Lower lobe of right lung (tissue), 2 donors: ENCODE measurements at regions not wholly inside any gene's neighbourhood (a gene's known extent, or its start where the extent isn't known, plus 50 kb on each side); places are given as distances from the start of the nearest gene placed in this dataset.

Source experiments
- ATAC-seq, 2 donors: fragments of 200-7000 bp; cut with Tn5 transposase; one replicate each; pipeline ENCODE4 v1.9.1; 2020 to 2022; ENCODE audit warnings: mild to moderate bottlenecking in 2 of 2, moderate library complexity in 2 of 2
- DNase-seq: peaks from one replicate; pipeline ENCODE4 v3.0.0-alpha.2; 2020
- H3K27ac ChIP-seq: fragments of 200-600 bp; one replicate; pipeline ENCODE4 v1.8.0; 2022
- H3K27me3 ChIP-seq: fragments of 200-600 bp; one replicate; pipeline ENCODE4 v1.8.0; 2022; ENCODE audit warnings: low read depth
- H3K36me3 ChIP-seq: fragments of 200-600 bp; one replicate; pipeline ENCODE4 v1.8.0; 2022; ENCODE audit warnings: mild to moderate bottlenecking
- H3K4me1 ChIP-seq: fragments of 200-600 bp; one replicate; pipeline ENCODE4 v1.8.0; 2022
- H3K4me3 ChIP-seq: fragments of 200-600 bp; one replicate; pipeline ENCODE4 v1.8.0; 2022; ENCODE audit warnings: mild to moderate bottlenecking
- H3K9me3 ChIP-seq: fragments of 200-600 bp; one replicate; pipeline ENCODE4 v1.8.0; 2022
- intact Hi-C: fragments of 100-400 bp; cut with DNase I; formaldehyde crosslinking; loops from one replicate; pipeline ENCODE4 v1.11.0; 2022
- TF ChIP-seq, protein P1 (sequence below): fragments of 200-600 bp; IDR thresholded peaks from one replicate; pipeline ENCODE4 v1.8.0; 2022; ENCODE audit warnings: antibody characterized with exemption, mild to moderate bottlenecking
- donor health status: DM: no; HTN: yes; CAD: no; lungs with severe emphysema.

- intact Hi-C loops: no loop called here
- Histone ChIP-seq H3K4me1 (no peaks in the 10 kb centered on the region), H3K27me3 (no peaks in the 10 kb centered on the region), H3K27ac (no peak overlapping the region), H3K9me3 (no peaks in the 10 kb centered on the region), H3K4me3 (no peak overlapping the region), H3K36me3 (no peaks in the 10 kb centered on the region)
- TF ChIP-seq, protein P1, sequence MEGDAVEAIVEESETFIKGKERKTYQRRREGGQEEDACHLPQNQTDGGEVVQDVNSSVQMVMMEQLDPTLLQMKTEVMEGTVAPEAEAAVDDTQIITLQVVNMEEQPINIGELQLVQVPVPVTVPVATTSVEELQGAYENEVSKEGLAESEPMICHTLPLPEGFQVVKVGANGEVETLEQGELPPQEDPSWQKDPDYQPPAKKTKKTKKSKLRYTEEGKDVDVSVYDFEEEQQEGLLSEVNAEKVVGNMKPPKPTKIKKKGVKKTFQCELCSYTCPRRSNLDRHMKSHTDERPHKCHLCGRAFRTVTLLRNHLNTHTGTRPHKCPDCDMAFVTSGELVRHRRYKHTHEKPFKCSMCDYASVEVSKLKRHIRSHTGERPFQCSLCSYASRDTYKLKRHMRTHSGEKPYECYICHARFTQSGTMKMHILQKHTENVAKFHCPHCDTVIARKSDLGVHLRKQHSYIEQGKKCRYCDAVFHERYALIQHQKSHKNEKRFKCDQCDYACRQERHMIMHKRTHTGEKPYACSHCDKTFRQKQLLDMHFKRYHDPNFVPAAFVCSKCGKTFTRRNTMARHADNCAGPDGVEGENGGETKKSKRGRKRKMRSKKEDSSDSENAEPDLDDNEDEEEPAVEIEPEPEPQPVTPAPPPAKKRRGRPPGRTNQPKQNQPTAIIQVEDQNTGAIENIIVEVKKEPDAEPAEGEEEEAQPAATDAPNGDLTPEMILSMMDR: no peak
- no peak for DNase-seq
- ATAC-seq: no peak
Observed at GRCh38 chrX:14476205-14476604, 53.1 kb upstream of the GLRA2 start.

DNA sequence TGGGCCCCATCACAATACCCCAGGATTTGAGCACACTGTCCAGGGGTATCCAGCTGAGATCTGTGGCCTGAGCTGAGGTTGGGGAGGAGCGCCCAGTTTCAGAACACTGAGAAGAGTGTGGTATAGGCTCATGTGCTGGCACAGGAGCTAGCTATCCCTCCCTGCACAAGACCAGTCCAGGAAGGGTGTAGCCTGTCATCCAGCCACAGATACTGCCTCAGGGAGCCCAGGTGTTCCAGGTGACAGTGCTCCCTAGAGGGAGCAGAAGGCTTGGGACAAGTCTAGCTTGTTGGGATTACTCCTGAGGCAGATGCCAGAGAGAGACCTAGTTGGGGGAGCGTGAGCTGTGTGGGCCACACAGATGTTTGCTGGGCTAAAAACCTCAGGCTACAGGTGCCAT, 79.6 kb upstream of the GLRA2 start:
- TF ChIP-seq, protein P1: no peak
- intact Hi-C loops: no loop called here
- H3K4me1 ChIP-seq: no peaks in the 10 kb centered on the region

DNA sequence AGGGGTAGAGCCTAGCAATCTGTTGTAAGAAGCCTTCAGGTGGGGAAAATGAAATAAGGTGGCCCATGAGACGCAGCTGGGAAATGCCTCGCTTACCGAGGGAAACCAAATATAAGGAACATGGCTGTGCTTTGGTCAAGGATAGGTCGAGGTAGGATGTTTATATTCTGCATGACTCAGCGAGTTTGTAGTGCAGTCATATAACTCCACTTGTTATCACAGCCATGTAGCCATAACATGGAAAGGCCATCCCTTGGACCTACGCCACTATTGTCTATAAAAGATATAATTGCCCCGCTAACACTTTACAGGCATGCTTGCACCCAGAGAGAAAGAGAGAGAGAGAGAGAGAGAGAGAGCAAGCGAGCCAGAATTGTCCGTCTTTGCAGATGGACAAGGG, 80.9 kb upstream of the GLRA2 start:
- Histone ChIP-seq H3K4me1 (no peaks in the 10 kb centered on the region), H3K27ac (no peak overlapping the region), H3K9me3 (no peaks in the 10 kb centered on the region), H3K36me3 (no peaks in the 10 kb centered on the region), H3K4me3 (no peak overlapping the region), H3K27me3 (no peaks in the 10 kb centered on the region)
- intact Hi-C loops: no loop called here
- TF ChIP-seq, protein P1: no peak
- no peak for DNase-seq
- no peak for ATAC-seq

More for the DNA sequence above, 79.6 kb upstream of the GLRA2 start:
- Histone ChIP-seq H3K27ac (no peak overlapping the region), H3K9me3 (no peaks in the 10 kb centered on the region), H3K36me3 (no peaks in the 10 kb centered on the region), H3K27me3 (no peaks in the 10 kb centered on the region), H3K4me3 (no peak overlapping the region)
- ATAC-seq (no peak), DNase-seq (no peak)

GRCh38 chrX:14440106-14440505, 89.2 kb upstream of the GLRA2 start:
- Histone ChIP-seq H3K4me3 (no peak overlapping the region), H3K4me1 (no peaks in the 10 kb centered on the region), H3K36me3 (no peaks in the 10 kb centered on the region), H3K27ac (no peak overlapping the region), H3K27me3 (no peaks in the 10 kb centered on the region), H3K9me3 (no peaks in the 10 kb centered on the region)
- intact Hi-C loops: no loop called here
- ATAC-seq (no peak), DNase-seq (no peak)
- TF ChIP-seq, protein P1: no peak

GRCh38 chrX:14427614-14428013, 101.7 kb upstream of the GLRA2 start:
- no peak for DNase-seq

More at GRCh38 chrX:14427614-14428013, 101.7 kb upstream of the GLRA2 start:
- Histone ChIP-seq H3K4me1 (no peaks in the 10 kb centered on the region), H3K36me3 (no peaks in the 10 kb centered on the region), H3K27me3 (no peaks in the 10 kb centered on the region), H3K27ac (no peak overlapping the region), H3K4me3 (no peak overlapping the region), H3K9me3 (no peaks in the 10 kb centered on the region)
- TF ChIP-seq, protein P1: no peak
- ATAC-seq: no peak
- intact Hi-C loops: no loop called here
